Tibial nerve (tissue), 4 donors: ENCODE measurements at regions not wholly inside any gene's neighbourhood (a gene's known extent, or its start where the extent isn't known, plus 50 kb on each side); places are given as distances from the start of the nearest gene placed in this dataset.

Experiments
- DNase-seq, 2 donors: peaks; one replicate each; pipeline ENCODE4 v3.0.0-alpha.2; 2019; ENCODE audit warnings: low spot score in 2 of 2
- H3K27ac ChIP-seq, 4 donors: fragments of 200-600 bp; sonication (generic) in 3 of 4; one replicate each; pipeline ENCODE4 v1.5.1; 2017 to 2019; ENCODE audit warnings: mild to moderate bottlenecking in 1 of 4
- H3K27me3 ChIP-seq, 2 donors: fragments of 200-600 bp; sonication (generic) in 1 of 2; one replicate each; pipeline versions ENCODE4 v1.5.1 to v1.6.0; 2017 to 2019
- H3K36me3 ChIP-seq, 3 donors: fragments of 200-600 bp; sonication (generic); one replicate each; pipeline ENCODE4 v1.5.1; 2018 to 2019
- H3K4me1 ChIP-seq, 4 donors: fragments of 200-600 bp; sonication (generic) in 3 of 4; one replicate each; pipeline ENCODE4 v1.5.1; 2017 to 2019
- H3K4me3 ChIP-seq, 4 donors: fragments of 200-600 bp; sonication (generic) in 3 of 4; one replicate each; pipeline ENCODE4 v1.5.1; 2017 to 2019; ENCODE audit warnings: mild to moderate bottlenecking in 1 of 4, moderate library complexity in 1 of 4
- H3K9me3 ChIP-seq, 4 donors: fragments of 200-600 bp; sonication (generic) in 3 of 4; one replicate each; pipeline ENCODE4 v1.5.1; 2017 to 2019
- EP300 ChIP-seq, 2 donors: sonication (generic); formaldehyde crosslinking; IDR thresholded peaks; one replicate each; pipeline ENCODE4 v1.6.1; 2017; ENCODE audit warnings: antibody characterized with exemption in 2 of 2, mild to moderate bottlenecking in 1 of 2
- POLR2A ChIP-seq, 2 donors: fragments of 450-650 bp; IDR thresholded peaks; one replicate each; pipeline ENCODE4 v1.6.1; 2017; ENCODE audit warnings: antibody characterized with exemption in 2 of 2, mild to moderate bottlenecking in 2 of 2, moderate library complexity in 2 of 2
- WGBS, 2 donors: methylation state at CpG; one replicate each; pipeline ENCODE4 v1.1.5; 2018; 5-methylcytosine and 5-hydroxymethylcytosine counted together
- TF ChIP-seq, protein P1 (sequence below), 5 experiments: fragments of 200-600 bp in 3 of 5; fragments of 450-650 bp in 2 of 5; sonication (generic) in 3 of 5; IDR thresholded peaks; one replicate each; pipeline ENCODE4 v1.5.1; 2016 to 2019; ENCODE audit warnings: antibody characterized with exemption in 5 of 5, mild to moderate bottlenecking in 3 of 5, moderate library complexity in 2 of 5

- Histone ChIP-seq H3K27ac (no peak overlapping the region), H3K36me3 (no peaks in the 10 kb centered on the region), H3K27me3 (no peaks in the 10 kb centered on the region), H3K4me1 (no peaks in the 10 kb centered on the region), H3K9me3 (no peaks in the 10 kb centered on the region), H3K4me3 (no peak overlapping the region)
- WGBS, 2 donors: 93 to 98% methylated on average over 8 of the region's 8 CpGs
- no peak for DNase-seq
- TF ChIP-seq EP300 (IDR thresholded peaks at IDR 0.05): no peak
- TF ChIP-seq, protein P1, sequence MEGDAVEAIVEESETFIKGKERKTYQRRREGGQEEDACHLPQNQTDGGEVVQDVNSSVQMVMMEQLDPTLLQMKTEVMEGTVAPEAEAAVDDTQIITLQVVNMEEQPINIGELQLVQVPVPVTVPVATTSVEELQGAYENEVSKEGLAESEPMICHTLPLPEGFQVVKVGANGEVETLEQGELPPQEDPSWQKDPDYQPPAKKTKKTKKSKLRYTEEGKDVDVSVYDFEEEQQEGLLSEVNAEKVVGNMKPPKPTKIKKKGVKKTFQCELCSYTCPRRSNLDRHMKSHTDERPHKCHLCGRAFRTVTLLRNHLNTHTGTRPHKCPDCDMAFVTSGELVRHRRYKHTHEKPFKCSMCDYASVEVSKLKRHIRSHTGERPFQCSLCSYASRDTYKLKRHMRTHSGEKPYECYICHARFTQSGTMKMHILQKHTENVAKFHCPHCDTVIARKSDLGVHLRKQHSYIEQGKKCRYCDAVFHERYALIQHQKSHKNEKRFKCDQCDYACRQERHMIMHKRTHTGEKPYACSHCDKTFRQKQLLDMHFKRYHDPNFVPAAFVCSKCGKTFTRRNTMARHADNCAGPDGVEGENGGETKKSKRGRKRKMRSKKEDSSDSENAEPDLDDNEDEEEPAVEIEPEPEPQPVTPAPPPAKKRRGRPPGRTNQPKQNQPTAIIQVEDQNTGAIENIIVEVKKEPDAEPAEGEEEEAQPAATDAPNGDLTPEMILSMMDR (IDR thresholded peaks at IDR 0.05): no peak
- TF ChIP-seq POLR2A (IDR thresholded peaks at IDR 0.05): no peak
Measured at GRCh38 chr10:4683838-4684237, 142.2 kb upstream of the AKR1E2 start.

DNA sequence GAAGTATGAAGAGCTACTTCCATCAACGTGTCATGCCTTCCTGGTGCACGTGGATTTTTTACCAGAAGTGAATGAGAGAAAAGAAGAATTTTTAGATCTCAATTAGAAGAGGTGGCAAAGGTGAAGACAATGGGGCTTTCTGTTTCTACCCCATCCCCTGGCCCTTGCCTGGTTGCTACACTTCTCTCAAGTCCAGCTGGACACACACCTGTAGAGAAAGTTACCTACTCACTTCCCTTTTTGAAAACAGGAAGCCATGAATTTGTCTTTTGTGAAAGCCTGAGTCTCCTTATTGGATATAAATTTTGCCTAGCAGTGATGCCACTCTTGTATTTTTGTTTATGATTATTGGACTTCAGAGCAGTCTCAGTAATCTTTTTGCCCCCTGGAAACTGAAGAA, 142.9 kb upstream of the AKR1E2 start:
- TF ChIP-seq POLR2A (IDR thresholded peaks at IDR 0.05) (no peak), EP300 (IDR thresholded peaks at IDR 0.05) (no peak)
- TF ChIP-seq, protein P1 (IDR thresholded peaks at IDR 0.05): no peak
- Histone ChIP-seq H3K36me3 (no peaks in the 10 kb centered on the region), H3K4me3 (no peak overlapping the region), H3K27ac (no peak overlapping the region), H3K9me3 (no peaks in the 10 kb centered on the region), H3K27me3 (no peaks in the 10 kb centered on the region), H3K4me1 (no peaks in the 10 kb centered on the region)
- WGBS, 2 donors: 76 to 86% methylated on average over 2 of the region's 2 CpGs
- DNase-seq: no peak

- Histone ChIP-seq H3K27ac (no peak overlapping the region), H3K9me3 (no peaks in the 10 kb centered on the region), H3K36me3 (no peaks in the 10 kb centered on the region), H3K27me3 (no peaks in the 10 kb centered on the region), H3K4me1 (no peaks in the 10 kb centered on the region), H3K4me3 (no peak overlapping the region)
- TF ChIP-seq POLR2A (IDR thresholded peaks at IDR 0.05) (no peak), EP300 (IDR thresholded peaks at IDR 0.05) (no peak)
- TF ChIP-seq, protein P1 (IDR thresholded peaks at IDR 0.05): no peak
- 91 to 92% methylated on average over 11 of the region's 11 CpGs for WGBS, 2 donors
- no peak for DNase-seq
Measured at GRCh38 chr10:4678951-4679671, 146.9 kb upstream of the AKR1E2 start.

DNA sequence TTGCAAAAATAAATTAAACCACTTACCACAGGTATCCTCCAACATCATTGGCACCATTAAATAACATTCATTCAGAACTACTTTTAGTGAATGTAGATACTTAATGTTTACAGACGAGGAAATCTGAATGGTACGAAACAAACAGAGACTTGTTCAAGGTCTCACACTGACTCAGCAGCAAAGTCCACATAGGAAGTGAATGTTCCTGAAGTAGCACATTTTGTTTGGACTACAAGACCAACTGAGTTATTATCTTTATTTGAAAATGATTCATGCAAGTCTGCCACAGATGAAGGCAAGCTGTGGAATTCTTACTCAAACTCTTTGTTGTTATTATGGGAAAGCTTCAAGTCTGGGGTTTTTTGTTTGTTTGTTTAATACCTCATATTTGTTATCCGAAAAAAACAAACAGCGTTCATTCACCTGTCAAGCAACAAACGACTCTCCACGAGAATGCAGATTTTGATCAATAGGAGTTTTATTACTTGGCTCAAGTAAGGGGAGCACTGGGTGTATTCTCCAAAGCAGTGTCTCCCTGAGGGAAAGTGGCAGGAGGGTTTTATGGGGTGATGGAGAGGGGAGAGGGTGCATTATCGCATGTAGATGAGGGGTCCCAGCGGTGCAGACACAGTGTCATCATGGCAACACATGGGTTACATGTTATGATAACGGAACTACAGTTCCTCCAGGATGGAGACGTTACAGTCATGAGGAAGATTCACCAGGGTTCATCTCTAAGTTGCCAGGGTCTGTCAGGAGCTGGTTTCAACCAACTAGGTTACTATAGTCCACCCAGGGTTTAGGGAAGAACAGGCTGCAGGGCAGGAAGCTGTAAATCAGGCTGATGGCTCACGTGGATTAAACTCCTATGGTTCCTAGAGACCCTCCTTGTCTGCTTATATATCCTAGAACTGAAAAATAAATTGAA, 147.7 kb upstream of the AKR1E2 start:
- H3K9me3 ChIP-seq: no peaks in the 10 kb centered on the region
- DNase-seq: no peak
- TF ChIP-seq POLR2A (IDR thresholded peaks at IDR 0.05) (no peak), EP300 (IDR thresholded peaks at IDR 0.05) (no peak)
- TF ChIP-seq, protein P1 (IDR thresholded peaks at IDR 0.05): no peak
- H3K4me1 ChIP-seq: no peaks in the 10 kb centered on the region
- no peak overlapping the region for H3K27ac ChIP-seq
- 82% methylated on average over 11 of the region's 11 CpGs for WGBS, 2 donors
- H3K36me3 ChIP-seq: no peaks in the 10 kb centered on the region
- no peak overlapping the region for H3K4me3 ChIP-seq
- no peaks in the 10 kb centered on the region for H3K27me3 ChIP-seq
